ENCODE measurements at regions not wholly inside any gene's neighbourhood (a gene's known extent, or its start where the extent isn't known, plus 50 kb on each side); places are given as distances from the start of the nearest gene placed in this dataset.

- Histone ChIP-seq H3K4me3 (ENCODE audit: control insufficient read depth in 2 of 3, extremely low read depth in 1 of 3, insufficient read depth in 2 of 3, low read depth in 1 of 3, low read length in 3 of 3) (no peak overlapping the region), H3K79me2 (ENCODE audit: control insufficient read depth, insufficient read depth, low read length) (no peaks in the 10 kb centered on the region), H3K27ac (ENCODE audit: control insufficient read depth, insufficient read depth, low read length) (no peak overlapping the region), H3K9ac (ENCODE audit: control insufficient read depth, extremely low read depth, insufficient read depth, low read length) (no peak overlapping the region), H4K20me1 (ENCODE audit: control insufficient read depth, extremely low read depth, insufficient read depth, low read length) (no peaks in the 10 kb centered on the region), H3K36me3 (ENCODE audit: control insufficient read depth in 2 of 2, extremely low read depth in 1 of 2, insufficient read depth in 2 of 2, low read length in 2 of 2) (no peaks in the 10 kb centered on the region), H3K9me1 (ENCODE audit: control insufficient read depth, extremely low read depth, insufficient read depth, low read length) (no peaks in the 10 kb centered on the region), H3K4me1 (ENCODE audit: control insufficient read depth, extremely low read depth, insufficient read depth, low read length) (no peaks in the 10 kb centered on the region), H3K9me3 (ENCODE audit: control insufficient read depth, low read depth, low read length) (no peaks in the 10 kb centered on the region), H3K27me3 (ENCODE audit: control insufficient read depth, extremely low read depth, insufficient read depth, low read length) (no peaks in the 10 kb centered on the region), H3K4me2 (ENCODE audit: control insufficient read depth, extremely low read depth, insufficient read depth, low read depth, low read length) (no peak overlapping the region), H2AFZ (ENCODE audit: control insufficient read depth, low read length) (no peak overlapping the region)
- TF ChIP-seq CTCF (optimal IDR thresholded peaks at IDR 0.05 in 1 of 3, IDR thresholded peaks at IDR 0.05 in 1 of 3, conservative IDR thresholded peaks at IDR 0.05 in 1 of 3; ENCODE audit: extremely low read depth in 1 of 3, insufficient read depth in 2 of 3, low read length in 3 of 3) = no peak
- TF ChIP-seq EZH2 (IDR thresholded peaks at IDR 0.05; ENCODE audit: low read length) = no peak
- FAIRE-seq (no peak), DNase-seq (ENCODE audit: low read depth, low spot score) (no peak)
- dilution Hi-C loops (cut with MboI; ENCODE audit: extremely low pct_ligation_motif_present, low sequenced_read_pairs) = no loop called here
Observed at GRCh38 chr5:164359260-164360255, 854.1 kb downstream of the MAT2B start.

GRCh38 chr5:164360589-164360988 lies 855.2 kb downstream of the MAT2B start:
- TF ChIP-seq EZH2 (IDR thresholded peaks at IDR 0.05; ENCODE audit: low read length) = no peak
- no peak for TF ChIP-seq CTCF (optimal IDR thresholded peaks at IDR 0.05 in 1 of 3, IDR thresholded peaks at IDR 0.05 in 1 of 3, conservative IDR thresholded peaks at IDR 0.05 in 1 of 3; ENCODE audit: extremely low read depth in 1 of 3, insufficient read depth in 2 of 3, low read length in 3 of 3)
- DNase-seq (ENCODE audit: low read depth, low spot score) (no peak), FAIRE-seq (no peak)
- H3K79me2 ChIP-seq (ENCODE audit: control insufficient read depth, insufficient read depth, low read length) = no peaks in the 10 kb centered on the region
- H3K9ac ChIP-seq (ENCODE audit: control insufficient read depth, extremely low read depth, insufficient read depth, low read length) = no peak overlapping the region
- no peak overlapping the region for H2AFZ ChIP-seq (ENCODE audit: control insufficient read depth, low read length)
- no peaks in the 10 kb centered on the region for H3K36me3 ChIP-seq (ENCODE audit: control insufficient read depth in 2 of 2, extremely low read depth in 1 of 2, insufficient read depth in 2 of 2, low read length in 2 of 2)
- no peaks in the 10 kb centered on the region for H4K20me1 ChIP-seq (ENCODE audit: control insufficient read depth, extremely low read depth, insufficient read depth, low read length)
- no peaks in the 10 kb centered on the region for H3K27me3 ChIP-seq (ENCODE audit: control insufficient read depth, extremely low read depth, insufficient read depth, low read length)
- dilution Hi-C loops (cut with MboI; ENCODE audit: extremely low pct_ligation_motif_present, low sequenced_read_pairs) = no loop called here
- H3K4me2 ChIP-seq (ENCODE audit: control insufficient read depth, extremely low read depth, insufficient read depth, low read depth, low read length) = no peak overlapping the region
- H3K27ac ChIP-seq (ENCODE audit: control insufficient read depth, insufficient read depth, low read length) = no peak overlapping the region
- H3K4me1 ChIP-seq (ENCODE audit: control insufficient read depth, extremely low read depth, insufficient read depth, low read length) = no peaks in the 10 kb centered on the region
- H3K4me3 ChIP-seq (ENCODE audit: control insufficient read depth in 2 of 3, extremely low read depth in 1 of 3, insufficient read depth in 2 of 3, low read depth in 1 of 3, low read length in 3 of 3) = no peak overlapping the region
- H3K9me3 ChIP-seq (ENCODE audit: control insufficient read depth, low read depth, low read length) = no peaks in the 10 kb centered on the region
- no peaks in the 10 kb centered on the region for H3K9me1 ChIP-seq (ENCODE audit: control insufficient read depth, extremely low read depth, insufficient read depth, low read length)

All from keratinocyte (primary cell).